Upper lobe of right lung (tissue), 1 donor: ENCODE measurements at regions not wholly inside any gene's neighbourhood (a gene's known extent, or its start where the extent isn't known, plus 50 kb on each side); places are given as distances from the start of the nearest gene placed in this dataset.

Experiments used
- ATAC-seq: fragments of 200-7000 bp; cut with Tn5 transposase; one replicate; pipeline ENCODE4 v1.9.1; 2020; ENCODE audit warnings: mild to moderate bottlenecking, moderate library complexity
- DNase-seq: peaks from one replicate; pipeline ENCODE4 v3.0.0-alpha.2; 2020
- H3K27ac ChIP-seq: fragments of 200-600 bp; one replicate; pipeline ENCODE4 v1.8.0; 2022
- H3K27me3 ChIP-seq: fragments of 200-600 bp; one replicate; pipeline ENCODE4 v1.8.0; 2022; ENCODE audit warnings: mild to moderate bottlenecking
- H3K36me3 ChIP-seq: fragments of 200-600 bp; one replicate; pipeline ENCODE4 v1.8.0; 2022
- H3K4me1 ChIP-seq: fragments of 200-600 bp; one replicate; pipeline ENCODE4 v1.8.0; 2022
- H3K4me3 ChIP-seq: fragments of 200-600 bp; one replicate; pipeline ENCODE4 v1.8.0; 2022; ENCODE audit warnings: mild to moderate bottlenecking
- H3K9me3 ChIP-seq: fragments of 200-600 bp; one replicate; pipeline ENCODE4 v1.8.0; 2022
- intact Hi-C: fragments of 100-400 bp; cut with DNase I; formaldehyde crosslinking; loops from one replicate; pipeline ENCODE4 v1.11.0; 2022
- TF ChIP-seq, protein P1 (sequence below): fragments of 200-600 bp; IDR thresholded peaks from one replicate; pipeline ENCODE4 v1.8.0; 2022; ENCODE audit warnings: antibody characterized with exemption
- donor health status: DM: no; HTN: yes; CAD: no; lungs with severe emphysema.

DNA sequence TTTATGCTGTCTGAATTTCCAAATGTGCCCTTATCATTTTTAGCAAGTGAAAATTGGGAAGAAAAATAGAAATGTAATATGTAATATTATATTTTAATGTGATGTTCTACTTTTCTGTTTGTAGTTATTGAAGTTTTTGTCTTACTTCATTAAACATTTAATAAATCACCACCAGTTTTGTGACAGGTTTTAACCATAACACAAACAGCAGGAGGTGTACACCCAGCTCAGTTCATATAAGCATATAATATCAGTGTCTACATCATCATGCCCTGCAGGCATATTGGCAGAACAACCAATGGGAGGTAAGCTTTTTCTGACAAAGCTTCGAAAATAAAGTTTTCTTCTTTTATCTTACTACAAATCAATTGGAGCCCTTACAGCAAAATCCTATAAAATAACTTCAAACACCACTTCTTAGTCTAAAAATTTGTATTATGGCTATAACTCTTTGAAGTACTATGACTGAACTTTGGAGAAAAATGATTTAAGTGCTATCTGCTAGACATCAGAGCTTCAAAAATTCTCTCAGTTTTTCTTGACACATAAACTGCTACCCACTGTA, 236.7 kb downstream of the BARHL2 start:
- Histone ChIP-seq H3K4me1 (no peaks in the 10 kb centered on the region), H3K27ac (no peak overlapping the region), H3K9me3 (no peaks in the 10 kb centered on the region), H3K36me3 (no peaks in the 10 kb centered on the region), H3K27me3 (no peaks in the 10 kb centered on the region), H3K4me3 (no peak overlapping the region)
- no peak for ATAC-seq
- intact Hi-C loops = no loop called here
- DNase-seq = no peak
- TF ChIP-seq, protein P1, sequence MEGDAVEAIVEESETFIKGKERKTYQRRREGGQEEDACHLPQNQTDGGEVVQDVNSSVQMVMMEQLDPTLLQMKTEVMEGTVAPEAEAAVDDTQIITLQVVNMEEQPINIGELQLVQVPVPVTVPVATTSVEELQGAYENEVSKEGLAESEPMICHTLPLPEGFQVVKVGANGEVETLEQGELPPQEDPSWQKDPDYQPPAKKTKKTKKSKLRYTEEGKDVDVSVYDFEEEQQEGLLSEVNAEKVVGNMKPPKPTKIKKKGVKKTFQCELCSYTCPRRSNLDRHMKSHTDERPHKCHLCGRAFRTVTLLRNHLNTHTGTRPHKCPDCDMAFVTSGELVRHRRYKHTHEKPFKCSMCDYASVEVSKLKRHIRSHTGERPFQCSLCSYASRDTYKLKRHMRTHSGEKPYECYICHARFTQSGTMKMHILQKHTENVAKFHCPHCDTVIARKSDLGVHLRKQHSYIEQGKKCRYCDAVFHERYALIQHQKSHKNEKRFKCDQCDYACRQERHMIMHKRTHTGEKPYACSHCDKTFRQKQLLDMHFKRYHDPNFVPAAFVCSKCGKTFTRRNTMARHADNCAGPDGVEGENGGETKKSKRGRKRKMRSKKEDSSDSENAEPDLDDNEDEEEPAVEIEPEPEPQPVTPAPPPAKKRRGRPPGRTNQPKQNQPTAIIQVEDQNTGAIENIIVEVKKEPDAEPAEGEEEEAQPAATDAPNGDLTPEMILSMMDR = no peak

DNA sequence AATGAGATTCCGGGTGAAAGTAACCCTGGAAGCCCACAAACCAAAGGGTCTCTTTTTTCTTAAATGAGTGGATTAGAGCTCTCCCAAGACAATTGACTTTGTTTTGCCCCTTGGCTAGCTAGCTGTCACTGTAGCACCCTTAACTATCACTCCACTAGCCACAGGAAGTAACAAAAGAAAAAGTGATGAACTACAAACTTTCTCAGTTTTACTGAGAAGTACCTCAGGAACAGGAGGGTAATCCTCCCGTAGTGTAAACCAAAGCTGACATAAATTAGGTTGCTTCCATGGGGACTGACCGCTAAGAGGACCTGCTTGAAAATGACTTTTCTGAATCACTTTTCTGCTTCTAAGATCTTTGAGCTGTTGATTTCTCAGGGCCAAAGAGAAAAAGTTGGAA, 240.1 kb downstream of the BARHL2 start:
- Histone ChIP-seq H3K27ac (no peak overlapping the region), H3K9me3 (no peaks in the 10 kb centered on the region), H3K4me1 (no peaks in the 10 kb centered on the region), H3K4me3 (no peak overlapping the region), H3K36me3 (no peaks in the 10 kb centered on the region), H3K27me3 (no peaks in the 10 kb centered on the region)
- intact Hi-C loops = no loop called here
- TF ChIP-seq, protein P1 = no peak
- DNase-seq (no peak), ATAC-seq (no peak)

DNA sequence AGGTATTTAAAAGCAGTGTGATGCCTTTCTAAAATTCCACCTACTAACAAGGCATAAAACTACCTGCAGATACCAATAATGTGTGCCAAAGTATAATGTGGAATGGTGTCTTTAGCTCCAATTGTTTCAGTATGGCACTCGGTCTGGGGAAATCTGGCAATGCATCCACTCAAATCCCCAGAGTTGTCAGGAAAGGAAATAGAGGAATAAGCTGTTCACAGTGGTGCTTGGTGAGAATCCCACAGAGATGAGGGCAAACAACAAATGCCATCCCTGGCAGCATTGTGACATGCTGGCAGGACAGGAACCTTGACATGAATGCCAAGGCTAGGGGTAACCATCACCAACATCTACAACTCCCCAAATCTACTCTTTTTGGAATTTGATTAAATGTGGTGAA, 240.7 kb downstream of the BARHL2 start:
- Histone ChIP-seq H3K36me3 (no peaks in the 10 kb centered on the region), H3K27me3 (no peaks in the 10 kb centered on the region), H3K27ac (no peak overlapping the region), H3K4me1 (no peaks in the 10 kb centered on the region), H3K9me3 (no peaks in the 10 kb centered on the region), H3K4me3 (no peak overlapping the region)
- intact Hi-C loops = no loop called here
- ATAC-seq (no peak), DNase-seq (no peak)
- TF ChIP-seq, protein P1 = no peak

DNA sequence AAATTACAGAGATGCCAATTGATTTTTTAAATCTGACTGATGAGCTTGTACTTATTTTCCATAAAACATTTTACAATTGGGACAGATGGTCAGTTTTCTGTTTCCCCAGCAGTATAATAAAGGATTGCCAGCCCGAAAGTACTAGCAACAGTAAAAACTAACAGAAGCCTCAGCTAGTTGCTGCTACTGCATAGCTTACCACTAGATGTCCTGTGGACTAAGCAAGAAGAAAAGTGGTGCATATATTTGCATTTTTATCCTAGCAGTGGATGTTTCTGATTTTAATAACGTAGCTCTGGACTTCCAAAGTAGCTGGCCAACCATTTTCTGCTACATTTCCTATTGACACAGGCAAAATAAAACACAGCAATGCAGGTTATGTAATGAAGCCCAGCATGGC, 241.5 kb downstream of the BARHL2 start:
- no peaks in the 10 kb centered on the region for H3K9me3 ChIP-seq
- no peaks in the 10 kb centered on the region for H3K4me1 ChIP-seq
- H3K36me3 ChIP-seq = no peaks in the 10 kb centered on the region
- H3K4me3 ChIP-seq = no peak overlapping the region
- TF ChIP-seq, protein P1 = no peak
- DNase-seq (no peak), ATAC-seq (no peak)
- no peaks in the 10 kb centered on the region for H3K27me3 ChIP-seq
- intact Hi-C loops = no loop called here
- H3K27ac ChIP-seq = no peak overlapping the region

DNA sequence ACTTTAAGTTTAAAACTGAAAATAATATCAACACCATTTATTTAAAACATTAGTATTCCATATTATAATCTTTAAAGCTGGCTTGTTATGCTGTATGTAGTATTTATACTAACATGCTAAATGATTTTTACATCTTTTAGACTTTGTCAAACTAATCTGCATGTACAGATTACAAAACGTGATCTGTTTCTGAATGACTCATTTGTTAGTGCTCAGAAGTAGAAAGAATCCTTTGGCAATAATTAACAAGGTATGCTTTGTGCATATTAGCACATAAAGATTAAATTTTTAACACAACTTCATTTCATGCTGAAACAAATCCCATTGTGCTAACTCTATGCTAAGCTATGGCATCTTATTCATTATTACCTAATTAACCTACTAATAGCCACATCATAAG, 242.4 kb downstream of the BARHL2 start:
- Histone ChIP-seq H3K27me3 (no peaks in the 10 kb centered on the region), H3K36me3 (no peaks in the 10 kb centered on the region), H3K4me3 (no peak overlapping the region), H3K9me3 (no peaks in the 10 kb centered on the region), H3K4me1 (no peaks in the 10 kb centered on the region), H3K27ac (no peak overlapping the region)
- TF ChIP-seq, protein P1 = no peak
- no peak for DNase-seq
- ATAC-seq = no peak
- intact Hi-C loops = no loop called here

DNA sequence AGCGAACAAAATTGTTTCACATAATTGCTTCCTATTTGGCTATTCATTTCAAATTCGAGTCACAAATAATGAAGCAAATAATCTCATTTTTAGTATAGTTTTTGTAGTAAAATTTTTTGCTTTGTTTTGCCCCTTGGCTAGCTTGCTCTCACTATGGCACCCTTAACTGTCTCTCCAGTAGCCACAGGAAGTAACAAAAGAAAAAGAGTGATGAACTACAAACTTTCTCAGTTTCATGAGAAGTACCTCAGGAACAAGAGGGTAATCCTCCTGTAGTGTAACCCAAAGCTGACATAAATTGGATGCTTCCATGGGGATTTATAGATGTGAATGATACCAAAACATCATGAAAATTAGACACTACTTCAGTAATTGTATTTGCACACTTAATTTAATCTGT, 242.9 kb downstream of the BARHL2 start:
- H3K27ac ChIP-seq = no peak overlapping the region
- ATAC-seq (no peak), DNase-seq (no peak)
- H3K4me3 ChIP-seq = no peak overlapping the region
- no peaks in the 10 kb centered on the region for H3K4me1 ChIP-seq
- intact Hi-C loops = no loop called here
- no peaks in the 10 kb centered on the region for H3K36me3 ChIP-seq
- no peaks in the 10 kb centered on the region for H3K9me3 ChIP-seq
- no peaks in the 10 kb centered on the region for H3K27me3 ChIP-seq
- TF ChIP-seq, protein P1 = no peak
